ENCODE measurements at regions not wholly inside any gene's neighbourhood (a gene's known extent, or its start where the extent isn't known, plus 50 kb on each side); places are given as distances from the start of the nearest gene placed in this dataset.

GRCh38 chr4:104879367-104879766, 267.3 kb upstream of the TET2 start:
- TF ChIP-seq, protein P1, sequence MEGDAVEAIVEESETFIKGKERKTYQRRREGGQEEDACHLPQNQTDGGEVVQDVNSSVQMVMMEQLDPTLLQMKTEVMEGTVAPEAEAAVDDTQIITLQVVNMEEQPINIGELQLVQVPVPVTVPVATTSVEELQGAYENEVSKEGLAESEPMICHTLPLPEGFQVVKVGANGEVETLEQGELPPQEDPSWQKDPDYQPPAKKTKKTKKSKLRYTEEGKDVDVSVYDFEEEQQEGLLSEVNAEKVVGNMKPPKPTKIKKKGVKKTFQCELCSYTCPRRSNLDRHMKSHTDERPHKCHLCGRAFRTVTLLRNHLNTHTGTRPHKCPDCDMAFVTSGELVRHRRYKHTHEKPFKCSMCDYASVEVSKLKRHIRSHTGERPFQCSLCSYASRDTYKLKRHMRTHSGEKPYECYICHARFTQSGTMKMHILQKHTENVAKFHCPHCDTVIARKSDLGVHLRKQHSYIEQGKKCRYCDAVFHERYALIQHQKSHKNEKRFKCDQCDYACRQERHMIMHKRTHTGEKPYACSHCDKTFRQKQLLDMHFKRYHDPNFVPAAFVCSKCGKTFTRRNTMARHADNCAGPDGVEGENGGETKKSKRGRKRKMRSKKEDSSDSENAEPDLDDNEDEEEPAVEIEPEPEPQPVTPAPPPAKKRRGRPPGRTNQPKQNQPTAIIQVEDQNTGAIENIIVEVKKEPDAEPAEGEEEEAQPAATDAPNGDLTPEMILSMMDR (IDR thresholded peaks at IDR 0.05), result no peak

- TF ChIP-seq, protein P1 (IDR thresholded peaks at IDR 0.05), result no peak
Measured at GRCh38 chr4:104879854-104880253, 266.8 kb upstream of the TET2 start.

GRCh38 chr4:104881136-104881886, 265.4 kb upstream of the TET2 start:
- TF ChIP-seq, protein P1 (IDR thresholded peaks at IDR 0.05), result no peak

GRCh38 chr4:104890598-104891275, 255.9 kb upstream of the TET2 start:
- TF ChIP-seq, protein P1 (IDR thresholded peaks at IDR 0.05), result no peak

GRCh38 chr4:104896660-104897645, 249.7 kb upstream of the TET2 start:
- TF ChIP-seq, protein P1 (IDR thresholded peaks at IDR 0.05), result no peak

GRCh38 chr4:104899863-104900262, 246.8 kb upstream of the TET2 start:
- TF ChIP-seq, protein P1 (IDR thresholded peaks at IDR 0.05), result no peak

DNA sequence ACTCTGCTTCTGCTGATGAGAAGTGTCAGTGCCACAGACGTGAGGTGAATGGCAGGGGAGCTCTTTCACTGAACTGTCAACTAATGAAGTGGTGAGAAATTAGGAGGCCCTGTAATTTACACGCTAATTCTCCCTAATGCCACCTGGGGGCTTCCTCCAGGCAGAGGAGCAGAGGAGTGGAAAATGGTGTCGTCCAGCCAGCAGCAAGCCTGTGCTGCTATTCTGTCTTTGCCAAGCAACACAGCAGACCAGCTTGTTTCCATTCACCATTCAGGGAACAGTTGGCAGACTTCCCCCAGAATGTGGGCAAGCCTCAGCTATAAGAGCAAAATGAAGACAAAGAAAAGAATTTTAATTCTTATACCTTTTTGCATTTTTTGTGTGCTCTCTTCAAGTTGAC, 245.2 kb upstream of the TET2 start:
- TF ChIP-seq, protein P1 (IDR thresholded peaks at IDR 0.05), result no peak
